Inflammatory macrophage (primary cell): ENCODE measurements at regions not wholly inside any gene's neighbourhood (a gene's known extent, or its start where the extent isn't known, plus 50 kb on each side); places are given as distances from the start of the nearest gene placed in this dataset.

Source experiments
- DNase-seq, 2 donors: peaks; one replicate each; pipeline ENCODE4 v3.0.0-alpha.2; 2020 to 2022

GRCh38 chr12:126112849-126113248 is 1047.6 kb downstream of the AACS start:
- no peak for DNase-seq

GRCh38 chr12:126114441-126114840 is 1049.2 kb downstream of the AACS start:
- DNase-seq: no peak

DNA sequence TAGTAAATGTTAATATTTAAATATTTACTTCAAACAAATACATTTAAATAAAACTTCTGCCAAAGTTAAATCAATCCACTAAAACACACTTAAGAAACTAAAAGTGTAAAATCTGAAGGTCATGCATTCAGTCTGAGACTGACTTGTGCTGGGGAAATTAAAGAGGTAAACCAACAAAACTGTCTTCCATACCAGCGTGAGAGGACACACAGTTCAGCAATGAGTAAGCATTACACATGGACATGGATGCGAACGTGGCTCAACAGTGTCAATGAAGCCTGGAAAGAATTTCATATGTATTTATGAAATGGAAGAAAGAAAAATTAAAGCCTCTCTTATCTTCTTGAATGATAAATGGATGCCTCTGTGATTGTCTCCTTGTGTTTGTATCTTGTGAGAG is 1052.3 kb downstream of the AACS start:
- no peak for DNase-seq

DNA sequence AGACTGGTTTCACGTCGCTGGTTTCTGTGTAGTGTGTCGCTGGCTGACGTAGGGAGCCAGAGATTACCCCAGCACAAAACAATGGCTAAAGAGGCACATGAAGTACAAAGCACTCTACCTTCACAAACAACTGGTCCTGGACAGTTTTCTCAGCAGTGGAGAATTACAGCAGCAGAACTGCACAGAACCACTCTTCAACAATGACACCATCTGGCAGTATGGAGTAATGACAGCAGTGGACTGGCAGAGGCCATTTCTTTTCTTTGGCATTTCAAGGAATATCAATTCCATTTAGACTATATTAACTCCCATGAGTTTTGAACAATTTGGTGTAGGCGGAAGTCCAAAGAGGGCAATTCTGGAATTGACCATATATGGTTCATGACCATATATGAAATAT is 1074.1 kb downstream of the AACS start:
- DNase-seq: no peak

DNA sequence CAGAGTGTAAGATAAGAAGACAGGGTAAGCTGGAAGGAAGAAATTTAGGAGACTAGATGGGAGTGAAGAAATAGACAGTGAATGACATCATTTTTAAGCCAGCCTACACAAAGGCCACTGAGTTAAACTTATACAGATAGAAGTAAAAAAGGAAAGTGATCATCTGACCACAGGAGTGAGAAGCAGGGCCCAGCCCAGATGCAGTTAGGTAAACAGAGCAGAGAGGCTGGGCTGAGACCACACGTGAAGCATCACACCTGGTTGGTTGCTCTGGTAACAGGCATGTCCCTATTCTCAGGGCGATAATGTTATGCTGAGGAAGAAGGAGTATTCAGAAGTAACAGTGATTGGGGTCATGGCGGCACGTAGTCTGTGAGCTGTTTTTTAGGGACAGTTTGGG is 1079.4 kb downstream of the AACS start:
- no peak for DNase-seq

GRCh38 chr12:126147321-126147720 is 1082.1 kb downstream of the AACS start:
- no peak for DNase-seq

- DNase-seq: no peak
Measured at GRCh38 chr12:126156806-126157574, 1091.8 kb downstream of the AACS start.

- DNase-seq: no peak
Measured at GRCh38 chr12:126157575-126157966, 1092.3 kb downstream of the AACS start.

GRCh38 chr12:126159139-126159538 is 1093.9 kb downstream of the AACS start:
- DNase-seq: no peak

- DNase-seq: no peak
Measured at GRCh38 chr12:126160912-126161311, 1095.7 kb downstream of the AACS start.

DNA sequence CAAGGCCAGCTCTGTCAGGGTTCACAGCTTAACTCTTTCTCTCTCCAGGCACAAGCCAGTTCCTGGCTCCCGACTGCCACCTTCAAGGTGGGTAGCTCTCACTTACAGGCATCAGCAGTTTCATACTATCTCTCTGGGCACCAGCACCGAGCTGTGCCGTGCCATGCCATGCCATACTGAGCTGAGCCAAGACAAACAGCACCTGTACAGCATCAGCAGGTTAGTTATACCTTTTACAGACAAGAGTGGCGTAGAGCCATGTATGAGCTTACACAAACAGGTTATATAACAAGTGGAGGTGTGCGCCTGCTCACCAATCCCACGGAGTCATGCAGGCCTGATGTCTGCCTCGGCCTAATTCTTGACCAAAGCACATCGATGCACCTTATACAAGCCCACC is 1098.7 kb downstream of the AACS start:
- DNase-seq: no peak

DNA sequence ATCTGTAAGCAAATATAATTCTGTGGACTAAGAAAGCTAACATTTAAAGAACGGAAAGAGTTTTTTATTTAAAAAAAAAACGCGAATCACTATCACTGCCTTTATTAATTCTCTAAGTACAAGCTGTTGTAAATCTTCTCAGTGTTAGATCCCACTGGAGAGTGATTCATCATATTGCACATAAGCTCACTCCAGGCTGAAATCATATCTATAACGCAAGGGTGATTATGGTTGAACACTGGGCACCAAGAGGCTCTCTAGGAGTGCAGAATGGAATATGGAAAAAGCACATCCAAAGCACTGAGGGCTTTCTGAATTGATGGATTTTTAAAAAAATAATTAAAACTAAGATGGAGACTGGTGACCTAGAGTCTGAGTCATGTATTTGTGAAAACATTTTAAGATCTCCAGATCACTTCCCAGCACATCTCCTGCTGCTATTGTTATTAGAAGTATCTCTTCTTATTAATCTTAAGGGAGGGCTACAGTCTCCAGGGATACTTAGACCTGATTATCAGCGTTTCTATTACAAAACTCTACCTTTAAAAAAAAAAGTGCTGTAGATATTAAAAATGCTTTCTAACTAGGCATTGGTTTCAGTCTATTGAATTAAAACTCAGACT is 1106.8 kb downstream of the AACS start:
- DNase-seq: no peak

DNA sequence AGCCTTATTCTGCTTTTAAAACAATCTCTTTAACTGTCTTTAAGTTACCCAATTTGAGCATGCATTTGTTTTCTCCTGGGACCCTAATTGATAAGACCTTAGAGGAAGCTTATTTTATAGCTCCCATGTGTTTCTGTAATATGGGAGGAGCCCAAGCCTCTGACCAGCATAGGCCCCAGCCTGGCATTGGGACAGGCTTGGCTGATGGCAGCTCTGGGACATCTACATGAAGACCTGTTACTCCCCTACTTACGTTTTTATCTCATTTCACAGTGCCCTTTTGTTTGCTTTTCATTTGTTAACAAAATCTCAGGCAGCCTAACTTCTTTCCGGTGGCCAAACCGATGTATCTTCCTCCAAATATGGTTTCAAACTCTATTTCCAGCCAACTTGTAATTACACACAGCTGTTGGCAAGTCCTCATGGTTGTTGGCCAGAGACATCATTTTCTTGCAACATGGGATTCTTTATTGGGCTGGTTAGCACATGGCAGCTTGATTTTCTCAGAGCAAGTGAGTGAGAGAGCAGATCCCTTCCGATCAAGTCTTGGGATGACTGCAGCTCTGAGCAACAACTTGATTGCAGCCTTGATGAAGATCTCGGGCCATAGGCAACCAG is 1117.5 kb downstream of the AACS start:
- no peak for DNase-seq

DNA sequence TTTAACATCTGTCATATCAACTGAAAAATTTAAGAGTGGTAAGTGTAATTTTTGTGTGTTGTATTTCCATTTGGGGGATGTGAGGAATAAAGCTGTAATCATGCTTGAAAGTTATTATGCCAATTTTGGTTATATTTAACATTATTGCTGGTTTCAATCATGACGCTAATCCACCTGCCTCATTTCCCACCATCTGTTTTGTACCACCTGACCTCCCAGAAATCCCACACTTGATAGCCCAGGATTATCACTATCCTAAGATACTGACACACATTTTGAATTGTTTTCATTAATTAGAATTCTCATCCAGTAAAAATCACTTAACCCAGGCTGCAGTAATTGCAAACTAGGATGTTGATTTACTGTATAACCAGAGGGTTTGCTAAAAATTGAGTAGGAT is 1119.8 kb downstream of the AACS start:
- no peak for DNase-seq

DNA sequence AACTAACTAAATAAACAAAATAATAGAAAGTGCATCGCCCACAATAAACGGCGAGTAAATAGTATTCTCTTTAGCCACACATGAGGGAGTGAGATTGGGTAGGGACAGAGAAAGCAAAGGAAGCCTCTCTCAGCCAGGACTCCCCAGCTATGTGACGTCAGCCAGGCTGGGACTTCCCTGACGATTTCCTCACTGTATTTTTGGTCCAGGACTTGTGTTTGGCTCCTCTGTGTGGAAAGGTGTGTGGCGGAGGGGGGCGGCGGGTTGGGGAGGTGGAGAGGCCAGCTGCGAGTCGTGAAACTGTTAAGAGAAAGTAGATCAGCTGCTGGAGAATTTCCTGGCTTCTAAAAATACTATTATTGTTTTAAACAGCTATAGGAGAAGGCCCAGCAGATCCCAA is 1124.6 kb downstream of the AACS start:
- no peak for DNase-seq

- DNase-seq: no peak
Measured at GRCh38 chr12:126191031-126191891, 1126.0 kb downstream of the AACS start.

GRCh38 chr12:126191949-126192348 is 1126.7 kb downstream of the AACS start:
- no peak for DNase-seq

GRCh38 chr12:126193190-126193589 is 1128.0 kb downstream of the AACS start:
- no peak for DNase-seq

GRCh38 chr12:126196263-126196662 is 1131.0 kb downstream of the AACS start:
- no peak for DNase-seq

GRCh38 chr12:126198516-126198915 is 1133.3 kb downstream of the AACS start:
- no peak for DNase-seq

GRCh38 chr12:126198966-126199692 is 1133.9 kb downstream of the AACS start:
- DNase-seq: no peak

DNA sequence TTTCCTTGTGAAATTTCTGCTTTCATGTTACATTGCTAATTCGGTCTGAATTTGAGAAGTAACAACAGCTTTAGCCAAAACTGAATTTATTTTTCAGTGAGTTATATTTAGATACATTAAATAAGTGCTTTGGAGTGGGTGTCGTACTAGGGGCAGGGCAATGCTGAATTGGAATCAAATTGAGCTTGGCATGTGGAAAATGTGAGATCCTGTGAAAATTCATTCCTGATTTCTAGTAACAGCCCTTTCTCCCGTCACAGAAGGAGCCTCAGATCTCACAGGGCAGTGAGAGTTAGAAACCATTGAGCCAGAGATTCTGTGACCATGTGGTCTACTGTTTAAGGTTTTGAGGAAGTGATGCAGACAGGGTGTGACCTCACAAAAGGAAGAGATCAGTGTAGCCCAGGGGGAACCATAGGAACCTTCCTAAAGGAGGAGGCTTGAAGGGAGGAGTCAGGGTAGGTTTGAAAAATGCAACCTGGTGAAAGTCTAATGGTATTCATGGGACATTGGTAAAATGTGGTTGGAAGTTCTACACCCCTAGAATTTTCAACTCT is 1136.8 kb downstream of the AACS start:
- DNase-seq: no peak
